HepG2 (cell line): ENCODE measurements at regions not wholly inside any gene's neighbourhood (a gene's known extent, or its start where the extent isn't known, plus 50 kb on each side); places are given as distances from the start of the nearest gene placed in this dataset.

ENCODE experiments used
- ATAC-seq: fragments of 200-7000 bp; cut with Tn5 transposase; 3 replicates; pipeline ENCODE4 v1.9.1; 2020; ENCODE audit warnings: mild to moderate bottlenecking, moderate library complexity
- BruUV-seq: library from RNA; stranded (reverse); fragments of 400-500 nt; replicated peaks from 2 replicates; lab custom pipeline; 2021; lab: Mats Ljungman, UMichigan
- CTCF ChIA-PET: fragments of 300-600 bp; formaldehyde crosslinking; extraction: SDS; loops from one replicate; lab custom pipeline; 2021; ENCODE audit warnings: low total read pairs, inconsistent platforms, low intra/inter-chr PET ratio; lab: Yijun Ruan, JAX
- POLR2A ChIA-PET: fragments of 350-600 bp; sonication (Branson Sonifier 250); formaldehyde crosslinking; loops from one replicate; lab custom pipeline; 2020; ENCODE audit warnings: antibody characterized with exemption, inconsistent platforms; lab: Yijun Ruan, JAX
- DNase-seq: peaks from one replicate; pipeline ENCODE4 v3.0.0-alpha.2; 2015; ENCODE audit warnings: low spot score
- FAIRE-seq: peaks from 3 replicates; lab custom pipeline; 2011; peaks lifted over from hg19 to GRCh38; lab: Jason Lieb, UNC
- H2AFZ ChIP-seq: one replicate; pipeline ENCODE4 v1.6.1; 2011; ENCODE audit warnings: low read length, inconsistent platforms
- H3K27ac ChIP-seq: fragments of 300-600 bp; 3 replicates; pipeline ENCODE4 v1.8.0; 2011; ENCODE audit warnings: mixed run types, mild to moderate bottlenecking, mixed read lengths, low read length, inconsistent platforms; ENCODE audit not compliant: insufficient read depth; ENCODE audit errors: extremely low read length
- H3K27me3 ChIP-seq, 2 experiments: fragments of 200-600 bp in 1 of 2; 2 replicates in 1 of 2; 3 replicates in 1 of 2; pipeline versions ENCODE4 v1.6.0 to v1.8.0; 2011; ENCODE audit warnings: low read length in 2 of 2, mild to moderate bottlenecking in 2 of 2, moderate library complexity in 2 of 2, inconsistent platforms in 1 of 2; ENCODE audit not compliant: insufficient read depth in 2 of 2, control insufficient read depth in 1 of 2
- H3K36me3 ChIP-seq, 2 experiments: fragments of 200-600 bp in 1 of 2; replicated peaks in 1 of 2; 2 replicates in 1 of 2; 3 replicates in 1 of 2; pipeline versions ENCODE4 v1.5.1 to v1.8.0; 2011; ENCODE audit warnings: low read length in 2 of 2, inconsistent platforms in 1 of 2; ENCODE audit not compliant: insufficient read depth in 2 of 2, control insufficient read depth in 1 of 2
- H3K4me1 ChIP-seq: 2 replicates; pipeline ENCODE4 v1.5.1; 2012; ENCODE audit warnings: low read length, inconsistent platforms; ENCODE audit not compliant: insufficient read depth
- H3K4me2 ChIP-seq: 2 replicates; pipeline ENCODE4 v1.6.0; 2011; ENCODE audit warnings: low read depth, low read length, inconsistent platforms
- H3K4me3 ChIP-seq, 3 experiments: fragments of 200-600 bp in 1 of 3; sonication (generic), shearing (Covaris generic) in 1 of 3; replicated peaks in 1 of 3; 2 replicates each; pipeline ENCODE4 v1.5.1; 2011 to 2016; ENCODE audit warnings: low read length in 3 of 3, inconsistent platforms in 2 of 3, low read depth in 2 of 3, mild to moderate bottlenecking in 2 of 3, control low read depth in 1 of 3, mixed read lengths in 1 of 3; ENCODE audit not compliant: insufficient read depth in 1 of 3
- H3K79me2 ChIP-seq: one replicate; pipeline ENCODE4 v1.6.1; 2011; ENCODE audit warnings: low read length, inconsistent platforms; ENCODE audit not compliant: insufficient read depth
- H3K9ac ChIP-seq: 2 replicates; pipeline ENCODE4 v1.6.0; 2011; ENCODE audit warnings: mild to moderate bottlenecking, low read depth, low read length, inconsistent platforms; ENCODE audit not compliant: insufficient read depth
- H3K9me3 ChIP-seq: 2 replicates; pipeline ENCODE4 v1.5.1; 2012; ENCODE audit warnings: mild to moderate bottlenecking, low read length
- H4K20me1 ChIP-seq: 2 replicates; pipeline ENCODE4 v1.6.0; 2011; ENCODE audit warnings: inconsistent platforms, mild to moderate bottlenecking, low read length, moderate library complexity; ENCODE audit not compliant: insufficient read depth
- CTCF ChIP-seq: sonication (generic); formaldehyde crosslinking; IDR thresholded peaks from 2 replicates; pipeline ENCODE4 v1.5.0; 2020; ENCODE audit warnings: mild to moderate bottlenecking, missing genetic modification reagents, moderate library complexity
- DMTF1 ChIP-seq: sonication (generic); formaldehyde crosslinking; IDR thresholded peaks from 2 replicates; pipeline ENCODE4 v1.4.0; 2020; ENCODE audit warnings: mild to moderate bottlenecking, missing genetic modification reagents
- NCOA2 ChIP-seq: sonication (generic); formaldehyde crosslinking; IDR thresholded peaks from 2 replicates; pipeline ENCODE4 v1.8.0; 2022; ENCODE audit warnings: inconsistent platforms
- NFYB ChIP-seq: sonication (generic); formaldehyde crosslinking; IDR thresholded peaks from 2 replicates; pipeline ENCODE4 v1.4.0; 2020; ENCODE audit warnings: missing genetic modification reagents
- NFYC ChIP-seq: IDR thresholded peaks from 2 replicates; pipeline ENCODE4 v1.6.1; 2016; ENCODE audit warnings: missing genetic modification reagents, missing compliant biosample characterization
- POGK ChIP-seq: sonication (generic); formaldehyde crosslinking; conservative IDR thresholded peaks from 2 replicates; pipeline ENCODE4 v1.8.0; 2022; ENCODE audit warnings: mild to moderate bottlenecking, moderate library complexity, missing genetic modification reagents
- RAD51 ChIP-seq: fragments of 450-650 bp; IDR thresholded peaks from 2 replicates; pipeline ENCODE4 v1.6.1; 2016; ENCODE audit warnings: borderline replicate concordance
- SKI ChIP-seq: fragments of 450-650 bp; IDR thresholded peaks from one replicate; pipeline ENCODE4 v1.6.1; 2018; ENCODE audit warnings: mild to moderate bottlenecking; ENCODE audit not compliant: partially characterized antibody
- SOX5 ChIP-seq: IDR thresholded peaks from 2 replicates; pipeline ENCODE4 v1.6.1; 2016; ENCODE audit warnings: borderline replicate concordance
- TAF1 ChIP-seq: sonication (generic); formaldehyde crosslinking; IDR thresholded peaks from 2 replicates; pipeline ENCODE4 v1.4.0; 2020; ENCODE audit warnings: missing genetic modification reagents
- TOE1 ChIP-seq: sonication (generic); formaldehyde crosslinking; IDR thresholded peaks from 2 replicates; pipeline ENCODE4 v1.4.0; 2020; ENCODE audit warnings: mild to moderate bottlenecking, missing genetic modification reagents
- ZNF777 ChIP-seq: sonication (generic); formaldehyde crosslinking; IDR thresholded peaks from 2 replicates; pipeline ENCODE4 v1.4.0; 2020; ENCODE audit warnings: missing genetic modification reagents
- WGBS: methylation state at CpG from one replicate; pipeline ENCODE4 v1.1.6; 2017; ENCODE audit warnings: low lambda C conversion rate; 5-methylcytosine and 5-hydroxymethylcytosine counted together
- in situ Hi-C: cut with HindIII; loops from 2 replicates; pipeline ENCODE4 v1.10.0; 2017; ENCODE audit warnings: low pct_unique_long_range_greater_than_20kb; ENCODE audit not compliant: extremely low pct_ligation_motif_present
- intact Hi-C: fragments of 100-400 bp; cut with micrococcal nuclease; formaldehyde crosslinking; loops from one replicate; pipeline ENCODE4 v1.10.0; 2022; ENCODE audit not compliant: unreplicated experiment

GRCh38 chr7:137146012-137146455 is 197.5 kb downstream of the PTN start:
- FAIRE-seq (no peak), ATAC-seq (no peak), DNase-seq (no peak)
- 21% methylated on average over 1 of the region's 1 CpG for WGBS
- H3K27ac ChIP-seq: no peak overlapping the region
- H3K4me2 ChIP-seq: no peak overlapping the region
- no peaks in the 10 kb centered on the region for H3K36me3 ChIP-seq
- no peaks in the 10 kb centered on the region for H3K4me1 ChIP-seq
- H3K9ac ChIP-seq: no peak overlapping the region
- POLR2A ChIA-PET: no interaction called here
- H3K4me3 ChIP-seq: no peak overlapping the region
- TF ChIP-seq SKI (no peak), NFYC (CRISPR knock-in tag) (no peak), NCOA2 (CRISPR knock-in tag) (no peak), ZNF777 (no peak), NFYB (CRISPR knock-in tag) (no peak), TOE1 (CRISPR knock-in tag) (no peak), DMTF1 (CRISPR knock-in tag) (no peak), TAF1 (CRISPR knock-in tag) (no peak)
- BruUV-seq: no TSS peak
- no peak overlapping the region for H2AFZ ChIP-seq
- intact Hi-C loops (no loop called here), in situ Hi-C loops (no loop called here)
- no peaks in the 10 kb centered on the region for H3K9me3 ChIP-seq
- no peaks in the 10 kb centered on the region for H4K20me1 ChIP-seq
- CTCF ChIA-PET: no interaction called here
- H3K27me3 ChIP-seq: no peaks in the 10 kb centered on the region
- no peaks in the 10 kb centered on the region for H3K79me2 ChIP-seq

DNA sequence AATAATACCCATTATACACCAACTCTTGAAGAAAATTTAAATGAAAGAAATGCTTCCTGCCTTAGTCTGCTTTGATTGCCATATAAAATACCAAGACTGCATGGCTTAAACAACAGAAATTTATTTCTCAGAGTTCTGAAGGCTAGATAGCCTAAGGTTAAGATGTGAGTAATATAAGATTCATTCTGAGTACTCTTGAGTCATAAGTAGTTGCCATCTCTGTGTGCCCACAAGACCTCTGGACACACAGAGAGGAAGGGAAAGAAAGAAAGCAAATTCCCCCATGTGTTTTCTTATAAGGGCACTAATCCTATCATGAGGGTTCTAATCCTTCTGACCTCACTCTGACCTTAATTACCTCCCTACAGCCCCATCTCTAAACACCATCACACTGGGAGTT is 201.2 kb downstream of the PTN start:
- FAIRE-seq: no peak
- Histone ChIP-seq H3K36me3 (no peaks in the 10 kb centered on the region), H3K79me2 (no peaks in the 10 kb centered on the region), H4K20me1 (no peaks in the 10 kb centered on the region), H3K27me3 (no peaks in the 10 kb centered on the region), H3K4me2 (no peak overlapping the region), H3K4me3 (no peak overlapping the region), H3K4me1 (no peaks in the 10 kb centered on the region), H2AFZ (no peak overlapping the region), H3K9me3 (no peaks in the 10 kb centered on the region), H3K9ac (no peak overlapping the region), H3K27ac (no peak overlapping the region)
- ATAC-seq: no peak
- CTCF ChIA-PET: no interaction called here
- no peak for DNase-seq
- POLR2A ChIA-PET: no interaction called here
- TF ChIP-seq POGK (CRISPR knock-in tag) (no peak), SOX5 (CRISPR knock-in tag) (no peak), CTCF (no peak), RAD51 (no peak)
- no TSS peak for BruUV-seq
- in situ Hi-C loops (no loop called here), intact Hi-C loops (no loop called here)
